Skeletal muscle satellite cell (primary cell): ENCODE measurements at regions not wholly inside any gene's neighbourhood (a gene's known extent, or its start where the extent isn't known, plus 50 kb on each side); places are given as distances from the start of the nearest gene placed in this dataset.
"Not testable (repeated sequence)": the region's sequence is repeated elsewhere in the genome, so short reads cannot be mapped to it uniquely, and the experiment has no call there.

Source experiments
- H3K27me3 ChIP-seq: 2 replicates; pipeline ENCODE4 v1.7.0; 2013; ENCODE audit warnings: low read length; ENCODE audit not compliant: control insufficient read depth, insufficient read depth
- H3K36me3 ChIP-seq: 2 replicates; pipeline ENCODE4 v1.7.0; 2013; ENCODE audit warnings: mild to moderate bottlenecking, control low read depth, low read length; ENCODE audit not compliant: insufficient read depth
- H3K4me1 ChIP-seq: 2 replicates; pipeline ENCODE4 v1.7.0; 2013; ENCODE audit warnings: low read length; ENCODE audit not compliant: control insufficient read depth, insufficient read depth
- H3K4me2 ChIP-seq: 2 replicates; pipeline ENCODE4 v1.7.0; 2013; ENCODE audit warnings: mild to moderate bottlenecking, low read length
- H3K4me3 ChIP-seq: 2 replicates; pipeline ENCODE4 v1.7.0; 2013; ENCODE audit warnings: low read length
- H3K9ac ChIP-seq: 2 replicates; pipeline ENCODE4 v1.7.0; 2013; ENCODE audit warnings: mild to moderate bottlenecking, low read depth, low read length, moderate library complexity
- H3K9me3 ChIP-seq: replicated peaks from 2 replicates; pipeline ENCODE4 v1.7.0; 2013; ENCODE audit warnings: mild to moderate bottlenecking, control low read depth, low read length

DNA sequence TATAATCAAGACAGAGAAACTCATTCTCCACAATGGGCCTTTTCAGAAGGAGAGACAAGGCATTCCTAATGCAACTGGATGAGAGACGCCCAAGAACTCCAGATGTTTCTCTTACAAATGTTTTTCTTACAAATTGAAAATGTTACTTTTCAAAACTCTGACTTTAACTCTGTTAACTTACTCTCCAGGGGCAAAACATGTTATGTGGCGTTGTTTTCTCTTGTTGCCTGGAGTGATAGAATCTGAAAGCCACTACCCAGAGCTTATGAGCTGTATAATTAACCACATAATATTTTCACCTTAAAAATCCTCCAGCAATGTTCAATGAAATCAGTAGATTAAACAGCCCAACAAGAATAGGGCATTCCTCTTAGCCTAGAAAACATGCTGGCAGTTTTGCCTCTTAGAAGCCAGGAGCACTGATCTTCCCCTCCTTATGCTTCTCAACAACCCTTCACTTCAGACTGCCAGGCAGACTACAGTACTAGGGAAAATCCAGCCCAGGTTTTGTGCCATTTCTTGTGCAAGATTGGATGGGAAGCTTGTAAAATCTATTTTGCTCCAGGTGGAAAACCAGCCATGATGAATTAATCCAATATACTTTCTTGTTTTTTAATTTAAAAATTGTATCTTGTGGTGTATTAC is 186.7 kb upstream of the GADL1 start:
- no peak overlapping the region for H3K4me2 ChIP-seq
- H3K9ac ChIP-seq, result no peak overlapping the region
- peaks cover 19% of the 10 kb centered on the region for H3K4me1 ChIP-seq
- no peak overlapping the region for H3K4me3 ChIP-seq
- no peaks in the 10 kb centered on the region for H3K27me3 ChIP-seq
- no peaks in the 10 kb centered on the region for H3K36me3 ChIP-seq
- no peaks in the 10 kb centered on the region for H3K9me3 ChIP-seq

DNA sequence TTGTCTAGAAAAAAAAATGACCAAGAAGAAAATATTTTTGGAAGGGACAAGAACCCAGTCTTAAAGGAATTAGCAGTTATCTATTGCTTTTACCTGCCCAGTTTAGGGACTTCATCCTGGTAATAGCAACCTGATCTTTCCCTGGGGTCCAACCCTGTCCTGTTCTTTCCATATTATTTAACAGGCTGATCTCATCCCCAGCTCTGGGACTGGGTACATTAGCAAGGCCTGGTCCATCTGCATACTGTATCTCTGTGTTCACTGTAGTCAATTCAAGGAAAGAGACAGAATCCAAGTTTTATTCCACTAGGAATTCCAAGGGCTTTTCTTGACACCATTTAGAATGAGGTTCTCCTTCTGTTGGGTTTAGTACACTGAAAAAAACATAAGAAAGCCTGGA is 191.7 kb upstream of the GADL1 start:
- Histone ChIP-seq H3K4me2 (no peak overlapping the region), H3K36me3 (no peaks in the 10 kb centered on the region), H3K4me3 (no peak overlapping the region), H3K9me3 (no peaks in the 10 kb centered on the region), H3K9ac (no peak overlapping the region), H3K27me3 (no peaks in the 10 kb centered on the region), H3K4me1 (no peaks in the 10 kb centered on the region)

DNA sequence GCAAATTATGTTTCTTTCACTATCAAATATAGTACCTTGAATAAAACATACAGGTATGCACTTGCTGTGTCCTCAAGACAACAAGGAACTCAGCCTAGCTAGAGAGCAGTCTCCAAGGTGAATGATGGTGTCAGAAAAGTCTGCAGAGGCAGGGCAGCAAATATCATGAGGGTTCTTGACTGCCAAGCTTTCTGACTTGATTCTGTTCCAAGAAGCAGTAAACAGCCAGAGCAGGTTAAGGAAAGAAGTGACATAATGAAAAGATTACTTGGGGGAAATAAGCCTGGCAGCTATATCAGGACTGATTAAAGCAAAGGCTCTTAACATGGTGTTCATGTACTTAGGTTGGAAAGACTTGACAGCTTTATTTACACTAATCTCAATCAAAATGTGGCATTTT is 192.2 kb upstream of the GADL1 start:
- H3K36me3 ChIP-seq, result no peaks in the 10 kb centered on the region
- H3K4me1 ChIP-seq, result no peaks in the 10 kb centered on the region
- no peak overlapping the region for H3K9ac ChIP-seq
- H3K27me3 ChIP-seq, result no peaks in the 10 kb centered on the region
- H3K9me3 ChIP-seq, result no peaks in the 10 kb centered on the region
- H3K4me3 ChIP-seq, result no peak overlapping the region
- no peak overlapping the region for H3K4me2 ChIP-seq

DNA sequence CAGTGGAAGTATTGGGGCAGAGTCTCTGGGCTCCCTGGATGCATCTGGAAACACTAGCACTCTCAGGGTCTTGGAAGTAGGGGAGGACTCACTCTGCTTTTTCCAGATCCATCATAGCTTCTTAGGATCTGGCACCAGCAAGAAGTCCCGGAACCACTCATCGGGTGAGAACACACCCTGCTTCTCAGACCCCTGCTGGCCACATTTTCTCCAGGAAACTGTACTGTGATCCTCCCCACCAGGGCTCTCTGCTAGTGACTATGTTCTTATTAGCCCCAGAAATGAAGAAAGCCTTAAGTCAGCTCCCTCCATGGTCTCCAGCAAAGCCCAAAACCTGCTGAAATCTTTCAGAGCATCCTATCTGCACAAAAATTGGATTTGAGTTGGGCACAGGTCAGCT is 197.3 kb upstream of the GADL1 start:
- H3K4me1 ChIP-seq, result peaks cover 5% of the 10 kb centered on the region
- H3K4me3 ChIP-seq, result no peak overlapping the region
- no peak overlapping the region for H3K9ac ChIP-seq
- H3K27me3 ChIP-seq, result no peaks in the 10 kb centered on the region
- H3K36me3 ChIP-seq, result no peaks in the 10 kb centered on the region
- no peaks in the 10 kb centered on the region for H3K9me3 ChIP-seq
- H3K4me2 ChIP-seq, result no peak overlapping the region

DNA sequence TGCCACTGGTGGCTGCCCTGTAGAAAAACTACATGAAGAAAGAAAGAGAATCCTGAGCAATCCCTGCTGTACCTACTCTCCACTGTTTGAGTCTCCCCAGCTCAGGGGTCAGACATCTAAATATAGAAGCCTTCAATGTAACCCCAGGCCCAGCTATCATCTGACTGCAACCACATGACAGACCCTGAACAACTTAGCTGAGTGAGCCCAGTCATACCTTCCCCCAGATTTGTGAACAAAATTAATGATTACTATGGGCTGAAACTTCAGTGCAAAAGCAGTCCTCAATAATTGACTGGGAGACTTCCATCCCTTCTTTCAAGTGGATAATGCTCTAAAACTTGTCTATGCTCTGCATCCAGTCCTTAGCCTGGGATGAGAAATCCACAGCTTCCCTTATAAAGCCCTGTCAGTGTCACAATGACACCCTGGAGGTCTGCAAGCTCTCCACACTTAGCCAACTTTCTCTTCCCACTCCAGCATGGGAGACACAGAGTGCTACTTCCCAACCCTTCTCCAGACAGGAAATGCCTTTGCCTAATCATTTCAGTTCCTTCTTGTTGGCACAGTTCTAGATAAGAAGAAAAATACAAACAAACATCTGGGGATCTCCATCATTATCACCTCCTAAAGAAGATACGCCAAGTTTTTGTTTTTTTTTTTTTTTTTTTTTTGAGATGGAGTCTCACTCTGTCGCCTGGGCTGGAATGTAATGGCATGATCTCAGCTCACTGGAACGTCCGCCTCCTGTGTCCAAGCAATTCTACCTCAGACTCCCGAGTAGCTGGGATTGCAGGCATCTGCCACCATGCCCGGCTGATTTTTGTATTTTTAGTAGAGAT is 198.5 kb upstream of the GADL1 start:
- H3K36me3 ChIP-seq, result no peaks in the 10 kb centered on the region
- no peak overlapping the region for H3K4me2 ChIP-seq
- no peak overlapping the region for H3K4me3 ChIP-seq
- H3K4me1 ChIP-seq, result peaks cover 5% of the 10 kb centered on the region
- no peaks in the 10 kb centered on the region for H3K9me3 ChIP-seq
- H3K27me3 ChIP-seq, result no peaks in the 10 kb centered on the region
- H3K9ac ChIP-seq, result no peak overlapping the region

DNA sequence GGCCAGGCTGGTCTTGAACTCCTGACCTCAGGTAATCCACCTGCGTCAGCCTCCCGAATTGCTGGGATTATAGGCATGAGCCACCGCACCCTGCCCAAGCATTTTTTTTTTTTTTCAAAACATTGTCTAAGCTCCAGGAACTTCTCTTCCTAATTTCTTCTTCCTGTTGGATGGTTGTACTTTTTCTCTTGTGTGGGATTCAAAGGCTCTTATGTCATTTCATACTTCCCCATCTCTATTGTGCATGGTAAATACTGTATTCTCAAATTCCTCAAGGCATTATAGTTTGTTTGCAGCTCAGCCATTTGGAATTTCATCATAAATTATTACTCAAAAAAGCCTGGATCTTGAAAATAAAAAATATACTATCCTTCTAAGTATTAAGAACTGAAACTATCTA is 199.1 kb upstream of the GADL1 start:
- no peaks in the 10 kb centered on the region for H3K36me3 ChIP-seq
- no peak overlapping the region for H3K9ac ChIP-seq
- no peak overlapping the region for H3K4me2 ChIP-seq

DNA sequence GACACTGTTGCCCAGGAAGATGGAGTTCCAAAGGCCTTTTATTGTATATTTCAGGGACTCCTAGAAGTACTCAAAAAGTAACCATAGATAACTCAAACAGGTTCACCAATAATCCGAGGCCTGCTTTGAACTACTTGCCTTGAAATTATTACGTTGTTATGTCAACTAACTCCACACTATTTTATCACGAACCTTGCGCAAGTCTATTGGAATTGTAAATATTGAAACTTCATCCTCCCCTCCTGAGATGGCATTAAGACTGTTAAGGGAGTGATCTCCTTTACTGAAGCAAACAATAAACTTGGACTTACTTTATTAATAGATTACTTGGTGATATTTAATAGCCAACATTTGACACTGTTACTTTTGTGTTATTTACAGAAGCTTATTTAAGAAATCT is 199.6 kb upstream of the GADL1 start:
- peaks cover 5% of the 10 kb centered on the region for H3K4me1 ChIP-seq
- no peak overlapping the region for H3K9ac ChIP-seq
- no peaks in the 10 kb centered on the region for H3K36me3 ChIP-seq
- H3K4me3 ChIP-seq, result no peak overlapping the region
- no peaks in the 10 kb centered on the region for H3K27me3 ChIP-seq
- no peak overlapping the region for H3K4me2 ChIP-seq
- no peaks in the 10 kb centered on the region for H3K9me3 ChIP-seq

More for the DNA sequence above, 199.1 kb upstream of the GADL1 start:
- H3K27me3 ChIP-seq, result no peaks in the 10 kb centered on the region
- H3K4me3 ChIP-seq, result no peak overlapping the region
- H3K4me1 ChIP-seq, result peaks cover 5% of the 10 kb centered on the region
- H3K9me3 ChIP-seq, result no peaks in the 10 kb centered on the region

DNA sequence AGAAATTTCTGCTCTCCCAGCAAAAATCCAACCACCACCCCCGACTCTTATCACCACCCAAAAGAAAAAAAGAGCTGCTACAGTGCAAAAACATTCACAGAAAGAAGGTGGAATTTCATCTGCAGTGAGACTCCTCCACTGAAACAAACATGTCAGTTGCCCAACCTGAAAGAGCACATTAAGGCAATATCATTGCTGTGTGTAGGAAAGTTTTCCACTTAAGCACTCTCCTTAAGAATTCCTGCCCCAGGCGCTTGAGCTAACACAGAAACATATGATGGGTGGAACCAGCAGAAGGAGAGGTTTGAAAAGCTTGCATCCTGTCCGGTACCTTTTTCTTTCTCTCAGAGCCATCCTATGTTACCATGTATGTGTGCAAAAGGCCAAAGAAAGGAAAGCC is 200.8 kb upstream of the GADL1 start:
- Histone ChIP-seq H3K4me2 (no peak overlapping the region), H3K36me3 (no peaks in the 10 kb centered on the region)

DNA sequence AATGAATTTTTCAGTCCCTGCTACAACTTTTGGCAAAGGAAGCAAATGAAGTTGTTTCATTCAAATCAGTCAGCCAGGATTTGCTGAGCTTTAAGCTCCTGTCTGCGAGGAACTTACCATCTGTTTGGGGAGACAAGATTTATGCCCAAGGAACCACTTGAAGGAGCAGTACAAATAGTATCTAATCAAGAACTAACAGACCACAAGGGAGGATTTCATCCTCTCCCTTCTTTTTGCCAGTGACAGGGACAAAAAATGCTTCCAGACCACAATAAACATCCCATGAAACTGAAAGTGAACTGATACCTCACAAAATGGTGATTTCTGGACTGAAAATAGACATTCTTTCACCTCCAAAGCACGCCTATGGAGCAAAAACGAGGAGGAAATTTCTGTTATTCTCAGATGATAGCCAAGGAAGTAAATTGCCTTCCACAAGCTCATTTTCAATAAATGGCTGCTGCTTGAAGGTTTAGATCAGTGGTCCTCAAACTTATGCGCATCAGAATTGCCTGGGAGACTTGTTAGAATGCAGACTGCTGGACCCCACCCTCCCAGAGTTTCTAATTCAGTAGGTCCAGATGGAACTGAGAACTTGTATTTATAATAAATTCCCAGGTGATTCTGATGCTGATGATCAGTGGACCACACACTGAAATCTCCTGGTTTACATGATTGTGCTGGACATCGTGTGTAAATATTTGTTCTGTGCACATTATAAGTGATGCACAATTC is 202.4 kb upstream of the GADL1 start:
- Histone ChIP-seq H3K9ac (no peak overlapping the region), H3K4me2 (no peak overlapping the region), H3K4me3 (no peak overlapping the region), H3K9me3 (no peaks in the 10 kb centered on the region), H3K4me1 (peaks cover 5% of the 10 kb centered on the region), H3K36me3 (no peaks in the 10 kb centered on the region), H3K27me3 (no peaks in the 10 kb centered on the region)

More for the DNA sequence above, 200.8 kb upstream of the GADL1 start:
- Histone ChIP-seq H3K9me3 (no peaks in the 10 kb centered on the region), H3K4me3 (no peak overlapping the region), H3K27me3 (no peaks in the 10 kb centered on the region), H3K4me1 (peaks cover 5% of the 10 kb centered on the region), H3K9ac (no peak overlapping the region)

DNA sequence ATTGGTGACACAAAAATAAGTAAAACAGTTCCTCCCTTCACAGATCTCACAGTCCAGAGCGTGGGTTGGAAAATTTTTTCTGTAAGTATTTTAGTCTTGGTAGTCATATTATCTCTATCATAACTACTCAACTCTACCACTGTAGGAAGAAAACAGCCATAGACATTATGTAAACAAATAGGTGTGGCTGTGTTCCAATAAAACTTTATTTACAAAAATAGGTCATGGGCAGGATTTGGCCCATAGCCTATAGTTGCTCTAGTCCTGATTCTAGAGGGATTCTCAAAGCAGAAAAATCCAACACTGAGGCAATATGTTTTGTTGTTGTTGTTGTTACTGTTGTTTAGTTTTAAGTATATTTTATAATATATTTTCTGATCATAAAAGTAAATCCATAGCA is 206.1 kb upstream of the GADL1 start:
- Histone ChIP-seq H3K9ac (no peak overlapping the region), H3K4me3 (no peak overlapping the region), H3K4me2 (no peak overlapping the region), H3K9me3 (no peaks in the 10 kb centered on the region), H3K27me3 (peaks cover 5% of the 10 kb centered on the region), H3K36me3 (no peaks in the 10 kb centered on the region), H3K4me1 (peaks cover 8% of the 10 kb centered on the region)

DNA sequence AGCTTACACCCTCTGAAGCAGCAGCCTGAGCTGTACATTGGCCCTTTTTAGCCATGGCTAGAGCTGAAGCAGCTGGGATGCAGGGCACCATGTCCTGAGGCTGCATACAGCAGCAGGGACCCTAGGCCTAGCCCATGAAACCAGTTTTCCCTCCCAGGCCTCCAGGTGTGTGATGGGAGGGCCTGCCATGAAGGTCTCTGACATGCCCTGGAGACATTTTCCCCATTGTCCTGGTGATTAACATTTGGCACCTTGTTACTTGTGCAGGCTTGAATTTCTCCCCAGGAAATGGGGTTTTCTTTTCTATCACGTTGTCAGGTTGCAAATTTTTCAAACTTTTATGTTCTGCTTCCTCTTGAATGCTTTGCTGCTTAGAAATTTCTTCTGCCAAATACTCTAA is 206.8 kb upstream of the GADL1 start:
- H3K9ac ChIP-seq, H3K9me3 ChIP-seq, H3K4me2 ChIP-seq, H3K4me3 ChIP-seq, H3K36me3 ChIP-seq, H3K27me3 ChIP-seq: not testable (repeated sequence)
- H3K4me1 ChIP-seq, result peaks cover 15% of the 10 kb centered on the region
